Activated CD4-positive, CD25-positive, alpha-beta regulatory T cell (primary cell): ENCODE measurements at regions not wholly inside any gene's neighbourhood (a gene's known extent, or its start where the extent isn't known, plus 50 kb on each side); places are given as distances from the start of the nearest gene placed in this dataset.
A peak's percentile ranks its signal among the peaks of the same experiment; 100 is the strongest.

Source experiments
- DNase-seq, 4 experiments: peaks; one replicate each; lab custom pipeline; 2025; lab: John Stamatoyannopoulos, UW

DNA sequence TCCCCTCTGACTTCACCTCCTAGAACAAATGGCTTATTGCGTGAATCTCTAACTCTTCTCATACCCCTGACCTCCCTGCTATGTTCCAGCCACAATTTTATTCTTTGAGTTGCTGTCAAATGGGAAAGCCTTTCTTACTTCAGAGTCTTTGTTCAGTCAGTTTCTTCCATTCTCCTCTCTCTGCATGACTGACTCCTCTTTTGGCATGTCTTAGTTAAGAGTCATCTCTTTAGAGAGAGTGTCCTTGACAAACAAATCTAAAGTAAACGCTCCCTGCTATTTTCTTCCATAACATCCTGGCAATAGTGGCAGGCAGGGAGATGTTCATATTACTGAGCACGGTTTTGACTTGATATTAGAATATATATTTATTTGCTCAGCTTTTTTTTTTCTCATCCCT is 170.7 kb upstream of the ERBB4 start:
- no peak for DNase-seq

DNA sequence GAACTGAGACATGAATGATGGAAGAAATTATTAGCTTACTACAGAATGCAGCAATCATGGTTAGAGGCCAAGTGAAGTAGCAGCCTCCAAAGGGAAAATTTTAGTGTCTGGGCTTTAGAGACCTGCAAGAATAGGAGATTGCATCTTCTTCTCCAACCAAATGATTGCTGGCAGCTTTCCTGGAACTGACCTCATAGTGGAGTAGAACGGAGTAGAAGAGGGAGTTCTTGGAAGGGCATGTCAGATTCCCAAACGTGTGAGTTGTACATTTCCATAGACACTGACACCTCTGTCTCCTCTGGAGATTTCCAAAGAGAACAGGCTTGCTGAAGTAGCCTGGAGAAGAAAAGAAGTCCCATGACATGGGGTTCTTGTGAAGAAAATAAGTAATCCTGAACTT is 169.8 kb upstream of the ERBB4 start:
- no peak for DNase-seq

DNA sequence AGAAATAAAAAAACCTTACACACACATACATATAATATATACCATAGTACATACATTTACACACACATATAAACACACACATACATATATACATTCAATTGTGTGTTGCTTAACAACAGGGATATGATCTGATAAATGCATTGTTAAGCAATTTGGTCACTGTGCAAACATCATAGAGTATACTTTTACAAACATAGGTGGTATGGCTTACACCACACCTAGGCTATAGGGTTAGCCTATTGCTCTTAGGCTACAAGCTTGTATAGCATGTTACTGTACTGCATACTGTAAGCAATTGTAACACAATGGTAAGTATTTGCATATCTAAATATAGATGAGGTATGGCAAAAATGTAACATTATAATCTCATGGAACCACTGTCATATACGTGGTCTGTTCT is 156.8 kb upstream of the ERBB4 start:
- DNase-seq = no peak

DNA sequence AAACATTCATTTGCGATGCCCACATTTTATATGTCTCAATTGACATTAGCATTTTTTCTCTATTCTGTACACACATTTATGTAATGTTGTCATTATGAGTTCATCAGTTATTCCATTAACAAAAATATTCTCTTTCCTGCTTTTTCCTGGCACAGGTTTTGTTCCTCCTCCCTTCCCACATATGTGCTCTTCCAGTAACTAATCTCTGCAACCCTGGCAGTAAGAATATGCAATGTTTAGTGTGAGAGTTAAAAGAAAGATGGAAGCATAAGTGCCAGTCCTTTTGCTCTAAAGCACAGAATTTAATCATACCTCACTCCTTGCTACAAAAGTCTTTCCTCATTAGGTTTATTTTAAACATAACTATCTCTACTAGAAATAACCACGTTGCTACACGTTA is 155.8 kb upstream of the ERBB4 start:
- DNase-seq = no peak

DNA sequence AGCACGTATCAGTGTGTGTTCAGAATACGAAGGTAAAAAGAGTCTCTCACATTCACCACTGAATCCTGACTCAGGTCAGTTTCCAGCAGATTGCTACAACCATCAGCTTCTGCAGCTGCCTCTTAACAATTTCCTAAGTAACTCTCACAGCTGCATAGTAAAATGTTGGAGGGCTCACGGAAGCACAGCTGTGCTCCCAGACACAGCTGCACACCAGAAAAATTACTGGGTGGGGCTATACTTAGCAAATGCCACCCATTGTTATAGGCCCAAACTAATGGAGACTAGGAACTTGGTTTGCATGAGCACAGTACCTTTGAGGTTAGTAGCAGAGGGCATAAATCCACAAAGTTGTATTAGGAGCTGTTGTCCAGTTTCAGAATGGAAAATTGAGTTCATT is 153.9 kb upstream of the ERBB4 start:
- DNase-seq = no peak

DNA sequence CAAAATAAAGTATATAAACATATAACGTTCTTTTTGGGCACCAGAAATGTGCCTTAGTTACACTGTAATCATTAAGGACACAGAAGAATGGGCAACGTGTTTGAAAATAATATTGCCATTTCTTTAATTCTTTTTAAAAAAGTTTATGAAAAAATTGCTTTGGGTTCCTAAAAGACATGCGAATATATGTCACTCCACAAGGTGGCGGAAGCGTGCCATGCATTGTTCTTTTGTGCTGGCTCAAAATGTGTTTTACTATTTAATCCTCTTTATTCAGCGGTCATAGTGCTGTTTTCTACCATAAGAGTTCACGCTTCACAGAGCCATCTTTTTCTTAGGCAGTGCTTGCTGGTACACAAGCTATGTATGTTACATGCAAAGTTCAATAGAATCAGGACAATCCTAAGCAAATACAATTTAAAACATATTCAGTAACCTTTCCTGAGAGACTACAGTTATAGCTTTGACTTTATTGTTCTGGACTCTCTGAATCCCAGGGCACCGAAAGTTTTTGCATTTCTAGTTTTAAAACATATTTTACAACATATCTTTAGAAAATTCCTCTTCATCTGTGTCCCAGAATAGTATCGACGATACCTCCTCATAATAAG is 147.8 kb upstream of the ERBB4 start:
- peak; percentile 26 to 53 (median 28) for DNase-seq

DNA sequence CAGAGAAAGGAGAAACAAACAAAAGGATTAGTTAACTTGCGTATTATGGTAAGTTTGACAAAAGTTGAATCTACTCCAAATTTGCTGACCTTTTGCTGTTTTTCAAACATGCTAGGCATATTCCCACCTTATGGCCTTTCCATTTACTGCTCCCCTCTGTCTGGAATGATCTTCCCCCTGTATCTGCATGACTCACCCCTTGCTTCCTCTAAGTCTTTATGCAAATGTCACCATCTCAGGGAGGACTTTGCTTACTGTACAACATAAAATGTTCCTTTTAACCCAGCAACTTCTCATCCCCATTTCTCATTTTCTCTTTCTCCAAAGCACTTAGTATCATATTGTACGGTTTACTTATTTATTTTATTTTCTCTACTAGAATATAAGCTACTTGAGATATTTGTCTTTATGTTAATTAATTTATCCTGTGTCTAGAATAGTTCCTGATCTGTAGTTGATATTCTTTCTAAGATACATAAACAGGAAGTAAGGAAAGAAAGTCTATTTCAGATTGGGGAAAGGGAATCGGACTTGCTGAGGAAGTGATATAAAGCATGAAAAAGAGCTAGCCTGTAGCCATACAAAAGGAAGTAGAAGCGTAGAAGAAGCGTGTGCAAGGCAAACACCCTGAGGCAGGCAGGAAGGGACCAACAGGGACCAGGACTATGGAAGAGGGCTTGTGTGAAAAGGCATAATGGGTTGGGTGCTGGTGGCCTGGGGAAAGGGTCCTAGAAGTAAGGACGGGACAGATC is 144.9 kb upstream of the ERBB4 start:
- no peak for DNase-seq

DNA sequence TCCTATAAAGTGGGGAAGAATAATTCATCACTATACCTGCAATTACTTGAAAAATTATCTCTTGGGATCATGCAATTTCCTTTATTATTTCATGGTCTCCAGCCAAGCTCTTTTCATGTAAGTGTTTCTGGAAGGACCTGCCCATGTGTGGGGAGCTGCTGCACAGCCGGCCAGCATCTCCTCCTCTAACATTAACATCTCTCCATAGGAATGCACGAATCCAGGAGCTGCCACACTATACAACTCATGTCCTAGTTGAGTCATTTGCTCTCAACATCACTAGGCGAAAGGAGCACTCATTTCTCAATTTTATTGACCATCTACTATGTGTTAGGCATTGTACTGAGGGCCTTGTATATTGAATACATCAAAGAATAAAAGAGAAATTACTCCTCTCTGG is 144.3 kb upstream of the ERBB4 start:
- no peak for DNase-seq

DNA sequence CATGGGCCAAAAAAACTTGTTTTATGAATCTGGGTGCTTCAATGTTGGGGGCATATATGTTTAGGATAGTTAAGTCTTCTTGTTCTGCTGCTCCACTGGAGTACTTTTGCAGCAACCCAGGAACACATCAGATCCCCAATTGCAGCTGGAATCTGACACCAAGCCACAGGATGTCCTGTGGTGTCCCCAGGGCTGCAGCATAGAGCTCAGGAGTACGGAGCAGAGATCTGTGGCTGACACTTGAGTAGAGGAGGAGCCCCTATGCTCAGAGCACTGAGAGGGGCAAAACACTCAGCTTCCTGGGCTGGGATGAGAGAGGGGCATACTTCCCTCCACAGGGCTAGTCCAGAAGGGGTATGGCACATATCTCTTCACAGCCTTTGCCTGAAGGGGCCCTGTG is 138.9 kb upstream of the ERBB4 start:
- DNase-seq = no peak

DNA sequence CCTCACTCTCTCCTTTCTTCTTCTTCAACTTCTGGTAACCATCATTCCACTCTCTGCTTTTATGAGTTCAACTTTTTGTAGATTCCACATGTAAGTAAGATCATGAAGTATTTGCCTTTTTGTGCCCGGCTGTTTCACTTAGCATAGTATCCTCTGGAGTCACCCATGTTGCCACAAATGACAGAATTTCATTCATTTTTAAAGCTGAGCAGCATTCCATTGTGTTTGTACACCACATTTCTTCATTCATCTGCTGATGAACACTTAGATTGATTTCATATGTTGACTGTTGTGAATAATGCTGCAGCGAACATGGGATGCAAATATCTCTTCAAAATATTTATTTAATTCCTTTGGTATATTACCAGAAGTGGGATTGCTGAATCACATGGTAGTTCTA is 133.6 kb upstream of the ERBB4 start:
- DNase-seq = no peak

DNA sequence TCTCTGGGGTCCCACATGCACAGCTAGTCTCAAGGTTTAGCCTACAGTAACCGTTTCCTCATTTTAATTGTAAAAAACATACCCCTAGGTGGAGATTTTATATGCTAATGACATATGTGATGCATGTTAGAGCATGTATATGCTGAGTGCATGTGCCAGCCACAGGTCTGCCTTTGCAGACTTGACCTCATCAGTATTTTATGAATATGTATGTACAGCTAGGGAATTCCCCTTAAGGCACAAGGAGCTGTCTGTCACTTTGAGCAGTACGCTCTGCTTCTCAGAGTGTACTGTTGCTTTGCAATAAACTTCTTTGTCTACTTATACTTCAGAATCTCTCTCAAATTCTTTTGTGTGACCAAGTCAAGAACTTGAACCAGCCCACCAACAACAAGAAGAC is 131.2 kb upstream of the ERBB4 start:
- no peak for DNase-seq

DNA sequence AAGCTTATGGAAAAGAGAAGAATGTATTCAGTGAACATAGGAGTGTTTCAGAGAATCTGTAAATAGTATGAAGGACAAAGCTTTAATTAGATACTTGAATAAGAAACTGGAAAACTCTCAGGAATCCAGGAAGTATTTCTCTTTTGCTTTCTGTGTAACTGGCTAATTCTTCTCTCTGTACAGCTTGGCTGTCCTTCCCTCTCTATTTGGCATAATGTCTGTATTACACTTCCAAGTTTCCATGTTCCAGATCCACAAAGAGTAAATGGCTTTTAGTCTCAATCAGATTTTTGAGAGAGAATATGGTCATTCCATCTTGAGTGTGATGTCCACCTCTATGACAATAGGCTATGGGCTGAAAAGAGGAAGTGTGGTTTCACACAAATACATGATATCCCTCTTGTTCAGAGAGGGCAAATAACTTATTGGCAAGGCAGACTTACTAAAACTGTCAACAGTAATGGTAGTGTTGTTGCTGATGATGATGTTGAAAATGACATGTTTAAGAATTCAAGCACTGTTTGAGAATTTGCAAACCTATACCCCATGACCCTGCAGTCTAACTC is 129.2 kb upstream of the ERBB4 start:
- DNase-seq = no peak

DNA sequence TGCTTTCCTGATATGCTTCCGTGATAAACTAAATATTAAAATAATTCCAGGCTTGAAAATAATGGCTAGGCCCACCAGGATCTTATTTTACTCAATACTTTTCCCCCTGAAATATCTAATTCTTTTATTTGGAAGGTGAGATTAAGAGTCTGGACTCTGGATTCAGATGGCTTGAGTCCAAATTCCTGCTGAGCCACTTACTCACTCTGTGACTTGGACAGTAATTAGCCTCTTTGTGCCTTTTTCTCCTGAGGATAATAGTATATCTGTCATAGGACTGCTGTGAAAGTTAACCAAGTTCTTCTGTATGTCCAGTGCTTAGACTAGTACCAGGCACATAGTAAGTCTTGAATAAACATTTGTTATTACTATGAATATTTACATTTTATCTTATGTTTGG is 127.3 kb upstream of the ERBB4 start:
- DNase-seq = no peak

DNA sequence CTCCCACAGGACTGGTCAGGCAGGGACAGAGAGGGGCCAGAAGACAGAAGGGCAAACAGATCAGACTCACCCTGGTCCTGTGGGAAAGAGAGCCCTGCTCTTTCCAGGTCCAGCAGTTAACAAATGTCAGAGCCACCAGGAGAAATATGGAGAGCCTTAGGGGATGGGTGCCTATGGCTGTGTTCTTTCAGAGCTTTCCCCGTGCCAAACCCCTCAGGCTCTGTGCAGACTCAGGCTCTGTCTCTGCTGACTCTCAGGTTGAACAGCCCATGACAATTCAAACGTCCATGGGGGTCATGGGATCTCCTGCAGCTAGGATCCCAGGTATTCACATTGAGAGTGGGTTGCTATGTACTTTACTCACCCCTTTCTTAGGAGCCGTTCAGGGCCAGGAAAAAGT is 120.8 kb upstream of the ERBB4 start:
- DNase-seq = no peak

DNA sequence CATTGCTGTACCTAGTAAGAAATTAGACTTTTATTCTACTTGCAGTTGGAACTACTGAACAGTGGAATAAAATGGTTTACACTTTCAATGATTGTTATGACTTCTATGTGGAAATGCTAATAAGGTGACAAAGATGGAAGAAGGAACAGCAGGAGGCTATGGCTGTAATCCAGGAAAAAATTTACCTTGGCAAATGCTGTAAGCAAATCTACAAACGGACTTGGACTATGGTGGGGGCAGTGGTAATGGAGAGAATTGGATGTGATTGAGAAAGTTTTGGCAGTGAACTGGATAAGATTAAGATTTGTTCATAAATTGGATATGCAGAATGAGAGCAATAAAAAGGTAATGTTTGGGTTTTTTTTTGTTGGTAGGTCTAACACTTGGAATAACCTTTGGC is 111.0 kb upstream of the ERBB4 start:
- DNase-seq = no peak

DNA sequence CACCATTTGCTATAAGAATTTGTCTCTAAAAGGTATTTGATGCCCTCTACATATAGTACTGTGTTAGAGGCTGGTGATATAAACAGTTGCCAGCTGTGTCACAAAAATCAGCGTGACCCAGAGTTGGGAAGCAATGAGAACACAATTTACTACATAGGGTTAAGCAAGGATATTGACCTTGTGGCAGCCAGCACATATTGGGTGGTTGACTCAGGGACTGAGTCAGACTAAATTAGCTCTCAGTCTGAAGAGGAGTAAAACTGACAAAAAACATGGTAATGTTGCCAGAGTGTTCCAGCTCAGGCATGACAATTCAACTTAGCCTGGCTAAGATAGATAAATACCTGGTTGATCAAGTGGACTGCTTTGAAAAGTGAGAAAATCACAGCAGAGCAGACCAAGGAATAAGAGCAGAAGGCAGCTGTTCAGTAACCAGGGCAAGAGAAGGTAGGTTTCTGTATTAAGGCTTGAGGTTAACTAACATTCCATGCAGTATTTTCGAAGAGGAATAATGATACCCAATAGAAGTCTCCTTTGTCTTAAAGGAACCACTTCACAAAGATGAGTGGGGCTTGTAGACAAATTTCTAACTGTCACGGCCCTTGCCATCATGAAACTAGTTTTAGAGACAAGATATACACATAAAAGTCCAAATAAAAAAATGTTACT is 108.2 kb upstream of the ERBB4 start:
- DNase-seq = no peak

DNA sequence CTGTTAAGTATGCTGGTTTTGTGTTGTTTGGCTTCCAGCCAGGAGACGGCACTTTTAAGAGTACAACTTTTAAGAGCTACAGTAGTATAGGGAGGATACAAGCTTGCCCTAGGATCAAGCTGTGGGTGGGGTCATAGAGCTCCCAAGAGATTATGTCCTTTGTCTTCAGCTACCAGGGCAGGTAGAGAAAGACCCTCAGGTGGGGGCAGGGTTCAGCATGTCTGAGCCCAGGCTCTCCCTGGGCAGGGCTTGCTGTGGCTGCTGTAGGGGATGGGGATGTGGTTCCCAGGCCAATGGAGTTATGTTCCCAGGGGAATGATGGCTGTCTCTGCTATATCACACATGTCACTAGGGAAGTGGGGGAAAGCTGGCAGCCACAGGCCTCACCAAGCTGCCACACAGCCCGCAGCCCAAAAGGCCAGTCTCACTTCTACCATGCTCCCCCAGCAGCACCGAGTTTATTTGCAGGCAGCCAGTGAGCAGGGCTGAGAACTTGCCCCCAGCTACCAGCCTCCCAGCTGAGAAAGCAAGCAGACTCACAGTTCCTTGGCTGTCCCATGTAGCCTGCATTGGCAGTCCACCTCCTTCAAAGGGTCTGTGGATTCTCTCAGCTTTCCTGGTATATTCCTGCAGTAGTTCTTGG is 105.7 kb upstream of the ERBB4 start:
- DNase-seq = no peak

DNA sequence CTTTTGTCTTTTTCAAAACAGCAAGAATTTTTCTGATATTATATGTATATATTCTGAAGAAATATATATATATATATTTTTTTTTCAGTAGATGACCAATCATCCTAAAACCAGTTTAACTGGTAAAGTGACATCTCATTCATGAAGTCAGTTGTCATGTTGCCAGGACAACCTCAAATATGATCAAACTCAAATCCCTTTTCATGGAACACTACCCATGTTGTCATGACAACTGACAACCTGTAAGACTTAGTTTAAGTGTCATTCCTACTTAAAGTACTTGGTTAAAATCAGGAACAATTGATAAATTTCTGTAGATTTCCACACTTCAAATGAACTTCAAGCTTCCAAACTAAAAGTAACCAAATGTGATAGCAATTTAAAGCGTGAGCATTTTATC is 101.8 kb upstream of the ERBB4 start:
- DNase-seq = no peak

DNA sequence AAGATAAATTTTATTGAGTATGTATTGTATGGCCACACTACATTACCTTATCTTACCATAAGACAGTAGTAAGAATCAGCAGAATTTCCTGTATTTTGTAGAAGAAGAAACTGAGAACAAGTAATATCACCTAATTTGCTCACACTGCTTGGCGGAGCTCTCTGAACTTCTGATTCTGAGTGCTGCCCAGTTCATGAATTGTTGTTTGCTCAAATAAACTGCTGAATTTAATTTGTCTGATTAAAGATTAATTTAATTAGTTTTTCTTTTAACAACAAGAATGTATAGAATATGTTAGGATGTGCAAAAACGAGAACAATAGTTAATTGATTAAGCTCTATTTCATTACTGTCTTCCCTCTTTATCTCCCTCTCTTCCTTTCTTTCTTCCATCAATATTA is 100.1 kb upstream of the ERBB4 start:
- DNase-seq = no peak

DNA sequence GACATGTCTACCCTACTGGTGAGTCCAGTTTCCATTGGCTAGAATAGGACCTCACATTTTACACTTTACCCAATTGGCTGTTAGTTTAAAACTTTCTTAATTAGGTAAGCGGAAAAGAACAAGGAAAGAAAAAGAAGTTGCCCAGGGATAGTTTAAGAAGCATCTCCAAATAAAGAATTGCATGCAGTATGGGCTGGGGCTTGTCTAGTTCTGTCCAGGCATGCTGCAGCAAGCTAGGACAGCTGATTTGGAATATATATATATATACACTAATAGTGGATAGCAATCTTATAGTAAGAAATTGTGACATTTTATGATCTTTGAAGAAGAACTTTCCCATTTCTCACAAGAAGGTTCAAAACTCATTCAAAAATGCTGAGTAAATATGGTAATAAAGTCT is 90.0 kb upstream of the ERBB4 start:
- no peak for DNase-seq

DNA sequence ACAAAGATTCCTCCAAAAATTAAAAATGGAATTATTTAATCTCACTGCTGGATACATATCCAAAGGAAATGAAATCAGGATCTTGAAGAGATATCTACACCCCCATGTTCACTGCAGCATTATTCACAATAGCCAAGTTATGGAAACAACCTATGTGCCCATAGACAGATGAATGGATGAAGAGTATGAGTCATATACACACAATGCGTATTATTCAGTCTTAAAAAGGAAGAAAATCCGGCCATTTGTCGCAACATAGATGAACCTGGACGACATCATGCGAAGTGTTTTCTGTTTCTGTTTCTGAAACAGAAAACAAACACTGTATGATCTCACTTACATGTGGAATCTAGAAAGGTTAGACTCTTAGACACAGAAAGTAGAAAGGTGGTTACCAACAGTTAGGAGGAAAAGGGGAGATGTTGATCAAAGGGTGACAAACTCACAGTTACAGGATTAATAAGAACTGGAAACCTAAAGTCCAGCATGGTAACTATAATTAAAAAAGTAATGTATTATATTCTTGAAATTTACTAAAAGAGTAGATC is 87.8 kb upstream of the ERBB4 start:
- no peak for DNase-seq

DNA sequence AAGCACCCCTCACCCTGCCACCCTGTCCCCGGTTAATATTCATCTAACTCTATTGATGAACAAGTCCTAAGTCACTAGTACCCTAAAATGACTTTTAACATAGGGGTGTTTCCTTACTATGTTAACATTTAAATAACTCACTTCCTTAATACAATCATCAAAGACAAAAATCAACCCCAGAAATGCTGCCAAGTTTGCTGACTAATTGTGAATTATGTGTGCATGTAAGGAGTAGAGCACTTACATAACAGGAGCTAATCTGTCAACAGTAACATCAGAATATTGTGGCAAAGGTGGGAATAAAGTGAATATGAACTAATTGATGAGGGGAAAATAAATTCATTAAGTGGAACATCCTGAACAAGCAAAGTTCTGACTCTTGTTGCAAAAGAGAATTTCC is 81.4 kb upstream of the ERBB4 start:
- DNase-seq = no peak

DNA sequence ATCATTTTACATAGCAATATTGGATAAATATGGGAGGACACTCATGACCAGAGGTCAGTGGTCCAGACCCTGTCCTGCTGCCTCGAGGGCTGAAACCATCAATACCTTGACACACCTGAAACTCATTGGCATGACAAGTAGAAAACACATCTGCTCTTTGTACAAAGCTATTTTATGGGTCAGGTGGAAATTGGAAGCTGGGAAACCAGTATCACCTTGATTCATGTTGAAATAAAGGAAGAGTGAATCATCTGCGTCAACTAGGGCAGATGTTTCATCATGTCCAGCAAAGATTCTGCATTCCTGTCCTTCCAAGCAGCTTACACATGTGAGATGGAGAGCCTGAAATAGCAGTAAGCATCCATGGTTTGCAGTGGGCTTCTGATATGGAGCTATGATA is 80.0 kb upstream of the ERBB4 start:
- DNase-seq = no peak
